ENCODE measurements at regions not wholly inside any gene's neighbourhood (a gene's known extent, or its start where the extent isn't known, plus 50 kb on each side); places are given as distances from the start of the nearest gene placed in this dataset.

DNA sequence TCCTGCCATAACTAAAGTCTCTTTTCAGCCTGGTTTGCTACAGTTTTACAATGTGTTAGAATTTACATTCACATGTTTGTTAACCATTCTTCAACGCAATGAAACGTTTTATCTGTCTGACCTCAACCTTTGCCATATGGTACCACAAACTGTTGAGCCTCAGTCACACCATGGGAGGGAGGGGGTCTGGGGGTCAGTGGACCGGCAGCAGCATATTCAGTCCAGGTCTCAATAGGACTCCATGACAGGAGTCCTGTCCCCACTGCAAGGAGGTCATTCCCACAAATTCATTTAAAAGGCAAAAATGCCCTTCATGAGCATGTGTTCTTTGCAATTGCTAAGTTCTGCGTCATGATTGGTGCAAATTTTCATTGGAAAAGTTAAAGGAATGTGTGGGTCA is 66.6 kb upstream of the OLFM4 start:
- no peak overlapping the region for H3K4me3 ChIP-seq
- H3K36me3 ChIP-seq, result no peaks in the 10 kb centered on the region
- TF ChIP-seq, protein P1, sequence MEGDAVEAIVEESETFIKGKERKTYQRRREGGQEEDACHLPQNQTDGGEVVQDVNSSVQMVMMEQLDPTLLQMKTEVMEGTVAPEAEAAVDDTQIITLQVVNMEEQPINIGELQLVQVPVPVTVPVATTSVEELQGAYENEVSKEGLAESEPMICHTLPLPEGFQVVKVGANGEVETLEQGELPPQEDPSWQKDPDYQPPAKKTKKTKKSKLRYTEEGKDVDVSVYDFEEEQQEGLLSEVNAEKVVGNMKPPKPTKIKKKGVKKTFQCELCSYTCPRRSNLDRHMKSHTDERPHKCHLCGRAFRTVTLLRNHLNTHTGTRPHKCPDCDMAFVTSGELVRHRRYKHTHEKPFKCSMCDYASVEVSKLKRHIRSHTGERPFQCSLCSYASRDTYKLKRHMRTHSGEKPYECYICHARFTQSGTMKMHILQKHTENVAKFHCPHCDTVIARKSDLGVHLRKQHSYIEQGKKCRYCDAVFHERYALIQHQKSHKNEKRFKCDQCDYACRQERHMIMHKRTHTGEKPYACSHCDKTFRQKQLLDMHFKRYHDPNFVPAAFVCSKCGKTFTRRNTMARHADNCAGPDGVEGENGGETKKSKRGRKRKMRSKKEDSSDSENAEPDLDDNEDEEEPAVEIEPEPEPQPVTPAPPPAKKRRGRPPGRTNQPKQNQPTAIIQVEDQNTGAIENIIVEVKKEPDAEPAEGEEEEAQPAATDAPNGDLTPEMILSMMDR (IDR thresholded peaks at IDR 0.05), result no peak
- no peaks in the 10 kb centered on the region for H3K9me3 ChIP-seq
- no peak overlapping the region for H3K27ac ChIP-seq
- no peaks in the 10 kb centered on the region for H3K27me3 ChIP-seq (ENCODE audit: low read depth)
- H3K4me1 ChIP-seq, result no peaks in the 10 kb centered on the region
- DNase-seq (no peak), ATAC-seq (no peak)
- intact Hi-C loops (cut with DNase I), result no loop called here

- H3K4me1 ChIP-seq, result no peaks in the 10 kb centered on the region
- H3K9me3 ChIP-seq, result no peaks in the 10 kb centered on the region
- no peak for ATAC-seq
- H3K36me3 ChIP-seq, result no peaks in the 10 kb centered on the region
- H3K4me3 ChIP-seq, result no peak overlapping the region
- H3K27me3 ChIP-seq (ENCODE audit: low read depth), result no peaks in the 10 kb centered on the region
- H3K27ac ChIP-seq, result no peak overlapping the region
- TF ChIP-seq, protein P1 (IDR thresholded peaks at IDR 0.05), result no peak
- intact Hi-C loops (cut with DNase I), result no loop called here
- no peak for DNase-seq
Observed at GRCh38 chr13:52961256-52961910, 67.2 kb upstream of the OLFM4 start.

DNA sequence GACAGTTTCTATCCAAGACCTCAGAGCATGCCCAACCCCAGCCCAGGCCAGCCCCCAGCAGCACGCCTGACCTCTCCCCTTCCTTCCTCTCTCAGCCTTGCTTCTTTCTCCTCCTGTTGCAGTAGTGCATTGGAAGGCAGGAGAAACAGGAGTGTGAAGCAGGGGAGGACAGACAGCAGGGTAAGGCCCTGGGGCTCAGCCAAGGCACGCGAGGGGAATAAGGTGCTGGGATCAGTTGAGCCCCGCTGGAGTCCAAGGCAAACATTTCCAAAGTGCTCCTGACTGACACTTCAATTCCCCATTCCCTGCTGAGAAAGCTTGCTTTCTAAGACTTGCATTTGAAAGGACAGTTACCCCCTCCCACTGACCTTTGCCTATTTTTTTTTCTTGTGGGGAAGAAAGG is 73.1 kb upstream of the OLFM4 start:
- Histone ChIP-seq H3K4me1 (no peaks in the 10 kb centered on the region), H3K27me3 (ENCODE audit: low read depth) (no peaks in the 10 kb centered on the region), H3K9me3 (no peaks in the 10 kb centered on the region), H3K4me3 (no peak overlapping the region), H3K36me3 (no peaks in the 10 kb centered on the region), H3K27ac (no peak overlapping the region)
- DNase-seq, result no peak
- TF ChIP-seq, protein P1 (IDR thresholded peaks at IDR 0.05), result no peak
- intact Hi-C loops (cut with DNase I), result no loop called here
- no peak for ATAC-seq

GRCh38 chr13:52954838-52955237 is 73.8 kb upstream of the OLFM4 start:
- intact Hi-C loops (cut with DNase I), result no loop called here

GRCh38 chr13:52950436-52950956 is 78.1 kb upstream of the OLFM4 start:
- no peaks in the 10 kb centered on the region for H3K36me3 ChIP-seq
- H3K27ac ChIP-seq, result no peak overlapping the region
- no peak for ATAC-seq

More at GRCh38 chr13:52954838-52955237, 73.8 kb upstream of the OLFM4 start:
- no peaks in the 10 kb centered on the region for H3K27me3 ChIP-seq (ENCODE audit: low read depth)
- H3K27ac ChIP-seq, result no peak overlapping the region
- ATAC-seq (no peak), DNase-seq (no peak)
- no peaks in the 10 kb centered on the region for H3K4me1 ChIP-seq
- no peaks in the 10 kb centered on the region for H3K36me3 ChIP-seq
- no peak overlapping the region for H3K4me3 ChIP-seq
- TF ChIP-seq, protein P1 (IDR thresholded peaks at IDR 0.05), result no peak
- no peaks in the 10 kb centered on the region for H3K9me3 ChIP-seq

More at GRCh38 chr13:52950436-52950956, 78.1 kb upstream of the OLFM4 start:
- intact Hi-C loops (cut with DNase I), result no loop called here
- Histone ChIP-seq H3K27me3 (ENCODE audit: low read depth) (no peaks in the 10 kb centered on the region), H3K4me1 (no peaks in the 10 kb centered on the region), H3K9me3 (no peaks in the 10 kb centered on the region), H3K4me3 (no peak overlapping the region)
- no peak for DNase-seq
- TF ChIP-seq, protein P1 (IDR thresholded peaks at IDR 0.05), result no peak
